Left ventricle myocardium inferior (tissue), 1 donor: ENCODE measurements at regions not wholly inside any gene's neighbourhood (a gene's known extent, or its start where the extent isn't known, plus 50 kb on each side); places are given as distances from the start of the nearest gene placed in this dataset.

ENCODE experiments used
- DNase-seq: peaks from one replicate; pipeline ENCODE4 v3.0.0-alpha.2; 2020
- H3K27ac ChIP-seq: fragments of 200-600 bp; replicated peaks from 2 replicates; pipeline ENCODE4 v1.8.0; 2021
- H3K27me3 ChIP-seq: fragments of 200-600 bp; 2 replicates; pipeline ENCODE4 v1.8.0; 2021; ENCODE audit warnings: low read depth
- H3K36me3 ChIP-seq: fragments of 200-600 bp; 2 replicates; pipeline ENCODE4 v1.8.0; 2021
- H3K4me1 ChIP-seq: fragments of 200-600 bp; 2 replicates; pipeline ENCODE4 v1.8.0; 2021
- H3K4me3 ChIP-seq: fragments of 200-600 bp; 2 replicates; pipeline ENCODE4 v1.8.0; 2021; ENCODE audit warnings: mild to moderate bottlenecking, moderate library complexity
- H3K9me3 ChIP-seq: fragments of 200-600 bp; replicated peaks from 2 replicates; pipeline ENCODE4 v1.8.0; 2021
- intact Hi-C: fragments of 100-400 bp; cut with micrococcal nuclease; formaldehyde crosslinking; loops from one replicate; pipeline ENCODE4 v1.11.0; 2022
- TF ChIP-seq, protein P1 (sequence below): fragments of 200-600 bp; IDR thresholded peaks from 2 replicates; pipeline ENCODE4 v1.8.0; 2021; ENCODE audit warnings: antibody characterized with exemption, mild to moderate bottlenecking, borderline replicate concordance
- donor health status: DM: no; HTN: yes; CAD: no; lungs with severe emphysema.

DNA sequence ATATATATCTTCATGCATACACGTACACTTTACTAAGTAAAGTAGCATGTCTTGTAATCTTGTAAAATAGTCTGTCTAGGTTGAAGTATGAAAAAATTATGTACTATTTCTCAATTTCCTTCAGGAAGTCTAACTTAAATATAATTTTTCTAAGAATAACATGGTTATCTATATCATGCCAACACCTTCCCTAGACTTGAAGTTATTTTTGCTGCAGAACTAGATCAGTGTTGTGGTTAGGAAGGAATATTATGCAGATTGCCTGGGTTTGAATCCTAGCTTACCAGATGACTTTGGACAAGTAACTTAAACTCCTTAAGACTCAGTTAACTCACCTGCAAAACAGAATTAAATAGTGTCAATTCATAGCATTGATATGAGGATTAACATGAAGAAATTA, 142.2 kb upstream of the SEMA3A start:
- H3K4me1 ChIP-seq = no peaks in the 10 kb centered on the region
- no peak for DNase-seq
- no peaks in the 10 kb centered on the region for H3K27me3 ChIP-seq
- H3K9me3 ChIP-seq = no peaks in the 10 kb centered on the region
- no peak overlapping the region for H3K4me3 ChIP-seq
- TF ChIP-seq, protein P1, sequence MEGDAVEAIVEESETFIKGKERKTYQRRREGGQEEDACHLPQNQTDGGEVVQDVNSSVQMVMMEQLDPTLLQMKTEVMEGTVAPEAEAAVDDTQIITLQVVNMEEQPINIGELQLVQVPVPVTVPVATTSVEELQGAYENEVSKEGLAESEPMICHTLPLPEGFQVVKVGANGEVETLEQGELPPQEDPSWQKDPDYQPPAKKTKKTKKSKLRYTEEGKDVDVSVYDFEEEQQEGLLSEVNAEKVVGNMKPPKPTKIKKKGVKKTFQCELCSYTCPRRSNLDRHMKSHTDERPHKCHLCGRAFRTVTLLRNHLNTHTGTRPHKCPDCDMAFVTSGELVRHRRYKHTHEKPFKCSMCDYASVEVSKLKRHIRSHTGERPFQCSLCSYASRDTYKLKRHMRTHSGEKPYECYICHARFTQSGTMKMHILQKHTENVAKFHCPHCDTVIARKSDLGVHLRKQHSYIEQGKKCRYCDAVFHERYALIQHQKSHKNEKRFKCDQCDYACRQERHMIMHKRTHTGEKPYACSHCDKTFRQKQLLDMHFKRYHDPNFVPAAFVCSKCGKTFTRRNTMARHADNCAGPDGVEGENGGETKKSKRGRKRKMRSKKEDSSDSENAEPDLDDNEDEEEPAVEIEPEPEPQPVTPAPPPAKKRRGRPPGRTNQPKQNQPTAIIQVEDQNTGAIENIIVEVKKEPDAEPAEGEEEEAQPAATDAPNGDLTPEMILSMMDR = no peak
- H3K27ac ChIP-seq = no peak overlapping the region
- H3K36me3 ChIP-seq = no peaks in the 10 kb centered on the region
- intact Hi-C loops = no loop called here

DNA sequence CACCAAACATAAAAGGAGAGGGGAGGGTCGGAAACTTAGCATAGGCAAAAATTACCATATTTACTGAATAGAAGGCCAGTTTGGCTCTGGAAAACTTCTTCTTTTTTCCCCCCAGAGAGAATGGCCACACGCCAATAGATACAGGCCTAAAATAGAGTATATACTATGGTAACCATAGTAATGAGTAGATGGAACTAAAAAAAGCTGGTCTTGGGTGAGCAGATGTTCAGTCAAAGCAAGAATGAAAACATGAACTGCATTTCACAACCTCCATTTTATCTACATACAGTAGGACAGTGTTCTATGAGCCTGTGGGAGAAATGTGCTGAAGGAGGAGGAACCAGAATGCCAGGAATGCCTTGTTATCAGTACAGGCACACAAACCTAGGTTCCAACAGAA, 141.7 kb upstream of the SEMA3A start:
- Histone ChIP-seq H3K27ac (no peak overlapping the region), H3K4me3 (no peak overlapping the region), H3K36me3 (no peaks in the 10 kb centered on the region), H3K9me3 (no peaks in the 10 kb centered on the region), H3K27me3 (no peaks in the 10 kb centered on the region), H3K4me1 (no peaks in the 10 kb centered on the region)
- intact Hi-C loops = no loop called here
- TF ChIP-seq, protein P1 = no peak
- DNase-seq = no peak

DNA sequence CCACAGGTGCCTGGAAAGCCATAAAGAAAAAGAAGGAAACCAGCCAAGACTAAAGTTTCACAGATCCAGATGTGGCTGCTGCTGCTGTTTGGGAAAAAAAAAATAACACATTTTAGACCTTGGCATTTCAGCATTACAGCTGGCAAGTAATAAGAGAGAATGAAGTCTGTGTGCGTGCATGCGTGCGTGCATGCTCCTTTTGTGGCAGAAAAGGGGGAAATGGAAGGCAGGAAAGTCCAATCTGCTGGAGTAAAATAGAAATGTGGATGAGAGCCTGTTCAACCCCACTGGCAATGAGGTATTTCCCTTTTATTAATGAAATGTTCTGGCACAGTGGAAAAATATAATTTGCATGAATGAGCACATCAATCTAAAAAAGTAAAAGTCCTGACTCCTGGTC, 137.0 kb upstream of the SEMA3A start:
- TF ChIP-seq, protein P1 = no peak
- no peaks in the 10 kb centered on the region for H3K36me3 ChIP-seq
- H3K4me1 ChIP-seq = no peaks in the 10 kb centered on the region
- intact Hi-C loops = no loop called here
- no peaks in the 10 kb centered on the region for H3K27me3 ChIP-seq
- H3K4me3 ChIP-seq = no peak overlapping the region
- DNase-seq = no peak
- H3K27ac ChIP-seq = no peak overlapping the region
- H3K9me3 ChIP-seq = no peaks in the 10 kb centered on the region

DNA sequence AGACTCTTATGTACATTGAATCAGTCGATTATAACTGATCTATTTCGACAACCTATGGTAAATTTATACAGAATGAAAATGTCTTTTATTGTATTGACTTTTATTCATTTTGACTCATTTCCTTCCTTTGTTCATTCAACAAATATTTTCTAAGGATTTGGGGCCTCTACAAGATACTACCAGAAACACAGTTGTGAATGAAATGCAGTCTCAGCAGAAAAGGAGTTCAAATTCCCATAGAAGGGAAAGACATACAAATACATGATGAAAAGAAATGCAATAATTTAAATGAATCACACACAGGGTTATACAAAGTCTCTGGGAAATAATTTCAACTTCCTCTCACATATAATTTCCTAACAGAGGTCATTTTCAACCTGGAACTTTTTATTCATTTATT, 134.0 kb upstream of the SEMA3A start:
- Histone ChIP-seq H3K4me3 (no peak overlapping the region), H3K4me1 (no peaks in the 10 kb centered on the region), H3K27me3 (no peaks in the 10 kb centered on the region), H3K36me3 (no peaks in the 10 kb centered on the region), H3K27ac (no peak overlapping the region), H3K9me3 (no peaks in the 10 kb centered on the region)
- TF ChIP-seq, protein P1 = no peak
- no peak for DNase-seq
- intact Hi-C loops = no loop called here

DNA sequence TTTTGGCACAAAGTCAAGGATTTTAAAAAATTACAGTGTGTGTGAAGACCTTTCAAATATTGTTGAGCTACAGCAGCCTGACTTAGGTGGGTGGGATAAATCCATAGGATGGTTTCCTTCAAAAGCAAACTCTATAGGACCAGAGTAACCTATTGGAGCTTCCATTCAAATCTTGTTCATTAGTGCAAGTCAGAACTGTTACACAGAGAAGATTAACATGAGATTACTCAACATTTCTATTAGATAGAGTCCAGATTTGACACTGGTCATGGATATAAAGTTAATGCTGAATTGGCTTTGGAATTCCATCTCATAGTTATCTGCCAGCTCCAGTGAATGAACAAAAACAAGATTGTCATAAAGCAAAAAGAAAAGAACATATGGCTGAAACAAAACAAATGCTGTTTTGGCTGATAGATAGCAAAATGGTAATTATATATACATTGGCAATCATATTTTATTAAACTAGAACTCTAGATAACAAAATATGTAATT, 129.6 kb upstream of the SEMA3A start:
- H3K27me3 ChIP-seq = no peaks in the 10 kb centered on the region
- H3K4me1 ChIP-seq = no peaks in the 10 kb centered on the region
- intact Hi-C loops = no loop called here
- TF ChIP-seq, protein P1 = no peak
- DNase-seq = no peak
- H3K36me3 ChIP-seq = no peaks in the 10 kb centered on the region
- no peak overlapping the region for H3K27ac ChIP-seq
- H3K4me3 ChIP-seq = no peak overlapping the region
- no peaks in the 10 kb centered on the region for H3K9me3 ChIP-seq

DNA sequence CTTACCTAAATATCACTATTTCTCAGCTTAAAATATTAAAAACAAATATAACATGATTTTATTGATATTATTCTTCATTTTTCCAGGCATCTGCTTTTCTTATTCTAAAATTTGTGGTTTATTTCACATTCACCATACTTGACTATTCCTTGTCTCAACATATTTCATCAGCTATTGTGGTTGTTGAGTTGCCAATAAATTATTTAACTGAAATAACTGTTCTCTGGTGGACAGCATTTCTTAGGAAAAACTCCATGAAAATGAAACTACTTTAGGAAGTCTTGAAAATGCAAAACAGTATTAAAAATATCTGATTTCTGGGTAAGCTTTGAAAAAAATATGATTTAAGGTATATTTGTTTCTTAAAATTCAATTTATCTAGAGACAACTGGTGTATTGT, 122.9 kb upstream of the SEMA3A start:
- no peak for DNase-seq
- Histone ChIP-seq H3K27me3 (no peaks in the 10 kb centered on the region), H3K27ac (no peak overlapping the region), H3K4me1 (no peaks in the 10 kb centered on the region), H3K36me3 (no peaks in the 10 kb centered on the region), H3K4me3 (no peak overlapping the region), H3K9me3 (no peaks in the 10 kb centered on the region)
- intact Hi-C loops = no loop called here
- TF ChIP-seq, protein P1 = no peak
